Activated T-cell treated with anti-CD3 and anti-CD28 coated beads, Interleukin-2, amount 50 U/mL, for 72 hours (primary cell): ENCODE measurements at regions not wholly inside any gene's neighbourhood (a gene's known extent, or its start where the extent isn't known, plus 50 kb on each side); places are given as distances from the start of the nearest gene placed in this dataset.

ENCODE experiments used
- ATAC-seq, 2 donors: fragments of 150-1000 bp; cut with Tn5 transposase; replicated peaks in 1 of 2; 2 replicates each; pipeline ENCODE4 v1.10.0; 2021; ENCODE audit warnings: moderate library complexity in 2 of 2, mild to moderate bottlenecking in 1 of 2
- DNase-seq, 2 donors: peaks; one replicate each; pipeline ENCODE4 v3.0.0; 2021 to 2022; ENCODE audit warnings: mixed read lengths in 1 of 2
- H3K27ac Mint-ChIP-seq: one replicate; pipeline ENCODE4 v1.8.0; 2022; ENCODE audit warnings: mild to moderate bottlenecking, moderate library complexity, mixed read lengths
- H3K27me3 Mint-ChIP-seq: one replicate; pipeline ENCODE4 v1.8.0; 2022; ENCODE audit warnings: low read depth, mixed read lengths
- H3K36me3 Mint-ChIP-seq, 2 donors: one replicate each; pipeline ENCODE4 v1.8.0; 2022; ENCODE audit warnings: mixed read lengths in 2 of 2, mild to moderate bottlenecking in 1 of 2; ENCODE audit not compliant: insufficient read depth in 2 of 2
- H3K4me1 Mint-ChIP-seq: one replicate; pipeline ENCODE4 v1.8.0; 2022; ENCODE audit warnings: low read depth, mixed read lengths
- H3K4me3 Mint-ChIP-seq, 2 donors: one replicate each; pipeline ENCODE4 v1.8.0; 2022; ENCODE audit warnings: mild to moderate bottlenecking in 2 of 2, mixed read lengths in 2 of 2, moderate library complexity in 2 of 2
- H3K9me3 Mint-ChIP-seq, 2 donors: one replicate each; pipeline ENCODE4 v1.8.0; 2022; ENCODE audit warnings: mixed read lengths in 2 of 2

DNA sequence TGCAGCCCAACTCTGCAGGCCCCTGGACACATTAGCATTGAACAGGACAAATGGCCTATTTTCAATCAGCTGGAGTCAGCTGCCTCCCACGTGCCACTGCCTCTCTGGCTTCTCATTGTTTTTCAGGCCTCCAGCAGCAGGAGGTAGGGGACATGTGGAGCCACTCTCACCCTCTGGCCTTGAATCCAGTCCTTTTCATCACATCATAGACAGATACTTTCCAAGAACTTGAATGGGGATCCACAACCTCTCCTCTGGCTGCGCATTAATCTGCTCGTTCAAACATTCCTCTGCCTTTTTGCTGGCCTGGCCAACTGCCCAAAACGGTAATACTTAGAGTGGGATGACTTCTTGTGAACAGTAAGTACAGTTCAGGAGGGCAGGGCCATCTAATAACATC, 592.3 kb downstream of the PKHD1 start:
- no peak for ATAC-seq
- no peak for DNase-seq
- H3K4me1 Mint-ChIP-seq = no peaks in the 10 kb centered on the region
- no peak overlapping the region for H3K27ac Mint-ChIP-seq
- H3K4me3 Mint-ChIP-seq = no peak overlapping the region
- H3K36me3 Mint-ChIP-seq = no peaks in the 10 kb centered on the region
- H3K9me3 Mint-ChIP-seq = peaks cover 0 to 4% of the 10 kb centered on the region in 2 donors
- H3K27me3 Mint-ChIP-seq = no peaks in the 10 kb centered on the region

DNA sequence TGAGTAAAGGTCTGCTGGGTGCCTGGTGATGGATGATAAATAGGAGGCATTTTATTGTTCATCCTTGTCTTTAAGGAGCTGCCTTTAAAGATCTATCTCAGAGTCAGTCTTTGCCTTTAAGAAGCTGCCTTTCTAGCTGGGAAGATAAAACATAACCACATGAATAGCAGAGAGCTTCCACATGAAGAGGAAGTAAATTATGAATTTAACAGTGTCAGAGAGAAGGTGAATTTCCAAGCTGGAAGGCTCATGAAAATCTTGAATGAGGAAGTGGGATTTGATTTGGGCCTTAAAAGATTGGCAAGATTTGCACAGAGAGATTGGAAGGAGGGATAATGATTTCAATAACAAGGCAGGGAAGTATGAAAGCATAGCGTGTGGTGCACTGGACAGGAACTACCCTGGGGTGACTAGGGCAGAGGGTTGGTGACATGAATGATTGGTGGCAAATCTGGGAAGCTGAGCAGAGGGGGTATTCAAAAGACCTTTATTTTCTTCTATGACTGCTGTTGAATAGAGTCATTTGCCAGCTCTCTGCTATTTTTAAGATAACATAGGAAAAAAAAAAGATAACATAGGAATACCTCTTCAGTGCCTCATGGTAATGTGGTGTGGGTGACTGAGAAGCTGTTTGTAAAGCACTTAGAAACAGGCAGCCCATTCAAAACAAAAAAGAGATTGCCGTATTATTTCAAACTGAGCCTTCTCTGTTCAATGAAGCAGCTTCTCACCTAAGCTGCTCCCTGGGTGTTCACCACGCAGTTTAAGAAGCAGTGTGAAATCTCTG, 591.6 kb downstream of the PKHD1 start:
- H3K9me3 Mint-ChIP-seq = peaks cover 0 to 4% of the 10 kb centered on the region in 2 donors
- DNase-seq (no peak), ATAC-seq (no peak)
- H3K27me3 Mint-ChIP-seq = no peaks in the 10 kb centered on the region
- no peaks in the 10 kb centered on the region for H3K4me1 Mint-ChIP-seq
- H3K36me3 Mint-ChIP-seq = no peaks in the 10 kb centered on the region
- H3K4me3 Mint-ChIP-seq = no peak overlapping the region
- no peak overlapping the region for H3K27ac Mint-ChIP-seq

DNA sequence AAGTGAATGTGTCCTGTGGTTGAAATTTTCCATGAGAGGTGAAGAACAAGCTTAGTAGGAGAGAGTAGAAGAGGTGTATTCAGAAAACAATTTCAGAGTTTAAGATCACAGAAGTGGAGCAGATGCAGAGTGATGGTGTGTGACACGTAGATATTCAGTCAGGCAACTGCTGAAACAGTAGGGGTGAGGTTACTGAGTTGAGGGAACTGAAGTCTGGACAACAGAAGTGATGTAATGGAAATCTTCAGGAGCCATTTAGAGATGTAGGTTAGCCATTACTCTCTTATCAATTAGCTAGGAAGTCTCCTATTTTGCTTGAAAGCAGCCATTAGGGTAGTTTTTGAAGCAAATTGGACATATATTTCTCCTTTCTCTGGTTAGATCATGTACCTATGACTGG, 584.4 kb downstream of the PKHD1 start:
- ATAC-seq (no peak), DNase-seq (no peak)
- no peaks in the 10 kb centered on the region for H3K36me3 Mint-ChIP-seq
- H3K4me1 Mint-ChIP-seq = no peaks in the 10 kb centered on the region
- no peaks in the 10 kb centered on the region for H3K27me3 Mint-ChIP-seq
- H3K27ac Mint-ChIP-seq = no peak overlapping the region
- H3K4me3 Mint-ChIP-seq = no peak overlapping the region
- peaks cover 2% of the 10 kb centered on the region in 2 donors for H3K9me3 Mint-ChIP-seq

DNA sequence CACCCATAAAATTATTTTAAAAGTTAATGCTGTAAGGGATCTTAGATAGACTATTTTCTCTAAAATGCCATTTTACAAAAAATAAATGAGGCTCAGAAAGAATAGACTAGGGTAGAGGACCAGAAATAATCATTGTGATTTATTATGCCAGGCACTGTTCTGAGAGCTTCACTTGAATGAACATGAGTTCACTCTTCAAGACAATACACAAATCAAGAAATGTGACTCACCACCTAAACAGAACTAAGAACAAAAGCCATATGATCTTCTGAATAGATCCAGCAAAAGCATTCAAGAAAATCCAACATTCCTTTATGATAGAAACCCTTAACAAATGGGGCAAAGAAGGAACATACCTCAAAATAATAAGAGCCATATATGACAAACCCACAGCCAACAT, 582.0 kb downstream of the PKHD1 start:
- H3K9me3 Mint-ChIP-seq = peaks cover 2% of the 10 kb centered on the region in 2 donors
- H3K36me3 Mint-ChIP-seq = no peaks in the 10 kb centered on the region
- no peak for DNase-seq
- H3K4me3 Mint-ChIP-seq = no peak overlapping the region
- no peaks in the 10 kb centered on the region for H3K27me3 Mint-ChIP-seq
- no peak for ATAC-seq
- H3K27ac Mint-ChIP-seq = no peak overlapping the region
- no peaks in the 10 kb centered on the region for H3K4me1 Mint-ChIP-seq

DNA sequence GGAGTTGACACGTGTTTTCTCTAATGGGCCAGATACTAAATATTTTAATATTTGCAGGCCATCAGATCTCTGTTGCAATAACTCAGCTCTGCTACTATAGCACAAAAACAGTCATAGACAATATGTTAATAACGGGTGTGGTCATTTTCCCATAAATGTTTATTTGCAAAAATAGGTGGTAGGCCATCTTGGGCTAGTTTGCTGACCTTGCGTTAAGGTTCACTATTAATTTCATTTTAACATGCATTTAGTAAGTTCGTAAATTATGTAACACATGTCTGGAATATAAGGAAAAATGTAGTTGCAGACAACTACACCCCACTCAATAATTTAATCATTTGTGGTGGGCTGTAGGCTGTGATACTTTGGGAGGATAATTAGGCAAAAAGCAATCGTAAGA, 577.8 kb downstream of the PKHD1 start:
- Mint-ChIP-seq H3K9me3 (peaks cover 2% of the 10 kb centered on the region in 2 donors), H3K4me1 (no peaks in the 10 kb centered on the region), H3K27me3 (no peaks in the 10 kb centered on the region), H3K4me3 (no peak overlapping the region), H3K36me3 (no peaks in the 10 kb centered on the region), H3K27ac (no peak overlapping the region)
- ATAC-seq = no peak
- no peak for DNase-seq

DNA sequence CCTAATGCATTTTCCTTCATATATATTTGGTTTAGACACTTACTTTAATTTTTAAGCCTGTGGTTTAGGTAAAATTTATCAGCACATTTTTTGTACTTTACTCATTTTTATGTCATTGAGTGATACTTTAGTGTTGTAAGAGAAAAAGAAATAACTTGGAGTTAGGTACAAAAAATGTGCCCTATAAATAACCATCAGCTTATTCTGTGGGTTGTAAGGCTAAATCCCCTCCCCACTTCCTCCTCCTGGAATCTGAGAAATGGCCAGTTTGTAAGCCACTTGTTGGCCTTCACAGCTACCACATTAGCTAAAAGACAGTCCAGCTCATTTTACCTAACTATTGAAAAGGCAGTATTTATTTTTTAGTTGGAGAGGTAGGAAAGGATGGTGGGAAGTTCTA, 576.3 kb downstream of the PKHD1 start:
- peaks cover 2% of the 10 kb centered on the region in 2 donors for H3K9me3 Mint-ChIP-seq
- no peak overlapping the region for H3K4me3 Mint-ChIP-seq
- ATAC-seq (no peak), DNase-seq (no peak)
- H3K27ac Mint-ChIP-seq = no peak overlapping the region
- no peaks in the 10 kb centered on the region for H3K27me3 Mint-ChIP-seq
- no peaks in the 10 kb centered on the region for H3K4me1 Mint-ChIP-seq
- no peaks in the 10 kb centered on the region for H3K36me3 Mint-ChIP-seq

DNA sequence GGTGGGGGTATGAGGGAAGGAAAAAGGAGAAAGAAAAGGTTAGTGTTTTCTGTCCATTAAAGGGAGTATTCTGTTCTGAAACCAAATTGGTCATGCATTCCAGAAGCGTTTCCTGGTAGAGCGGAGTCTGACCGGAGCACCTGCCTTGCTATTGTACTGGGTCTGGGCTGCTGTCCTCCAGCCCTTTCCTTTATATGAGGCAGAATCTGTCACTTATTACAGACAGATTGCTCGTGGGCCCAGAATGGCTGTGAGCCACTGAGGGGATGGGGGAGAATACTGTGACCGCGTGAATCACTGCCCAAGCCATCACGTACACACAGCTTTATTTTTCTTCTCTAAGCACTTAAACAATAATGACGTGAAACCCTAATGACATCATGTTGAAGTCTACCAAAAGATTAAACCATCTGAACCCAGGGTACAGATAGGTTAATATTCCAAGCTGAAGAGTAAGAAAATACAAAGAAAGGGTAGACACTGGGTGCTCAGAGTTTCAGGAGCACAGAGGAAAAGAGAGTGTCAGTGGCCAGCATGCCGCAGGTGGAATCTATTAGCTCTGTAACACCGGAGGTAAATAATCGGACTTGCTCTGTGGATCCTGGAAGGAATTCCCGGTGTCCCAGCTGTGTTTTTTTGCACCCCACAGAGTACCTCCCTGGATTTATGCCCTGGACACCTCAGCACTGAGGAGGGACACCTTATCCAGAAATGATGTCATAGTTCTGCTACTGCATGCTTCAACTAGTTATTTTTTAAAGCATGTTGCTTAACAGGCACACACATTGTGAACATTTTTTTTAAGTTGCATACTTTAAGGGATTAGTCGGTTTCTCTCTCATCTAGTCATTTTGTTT, 573.3 kb downstream of the PKHD1 start:
- H3K27ac Mint-ChIP-seq = no peak overlapping the region
- no peaks in the 10 kb centered on the region for H3K36me3 Mint-ChIP-seq
- H3K27me3 Mint-ChIP-seq = no peaks in the 10 kb centered on the region
- no peak overlapping the region for H3K4me3 Mint-ChIP-seq
- DNase-seq (no peak), ATAC-seq (no peak)
- H3K9me3 Mint-ChIP-seq = peaks cover 8% of the 10 kb centered on the region in 2 donors
- no peaks in the 10 kb centered on the region for H3K4me1 Mint-ChIP-seq

DNA sequence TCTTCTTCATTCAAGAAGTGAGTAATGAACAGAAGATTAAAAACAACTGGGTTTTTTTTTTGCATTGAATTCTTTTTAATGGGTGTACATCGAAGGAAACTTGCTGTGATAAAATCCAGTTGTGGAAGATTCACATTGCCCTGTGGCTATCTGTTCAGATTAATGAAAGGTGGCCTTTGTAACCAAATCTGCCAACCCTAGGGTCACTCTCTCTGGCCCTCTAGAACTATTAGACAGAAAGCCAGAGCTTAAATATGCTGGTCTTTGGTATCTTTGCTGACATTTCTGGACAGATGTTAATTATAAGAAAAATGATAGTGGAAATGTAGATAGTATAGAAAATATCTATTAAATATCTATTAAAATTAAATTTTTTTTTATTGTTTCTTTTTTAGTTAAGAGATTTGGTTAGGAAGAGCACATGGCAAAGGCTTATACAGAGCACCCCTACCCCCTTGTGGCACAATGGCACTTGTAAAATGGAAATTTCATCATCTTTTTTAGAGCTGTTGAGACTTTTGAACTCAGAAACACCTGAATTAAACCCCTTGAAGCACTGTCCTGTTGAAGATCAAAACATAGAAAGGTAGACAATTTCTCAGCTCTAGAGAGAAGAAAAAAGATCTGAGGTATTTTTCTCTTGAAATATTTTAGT, 572.5 kb downstream of the PKHD1 start:
- no peak for DNase-seq
- Mint-ChIP-seq H3K36me3 (no peaks in the 10 kb centered on the region), H3K4me1 (no peaks in the 10 kb centered on the region), H3K4me3 (no peak overlapping the region), H3K27ac (no peak overlapping the region), H3K27me3 (no peaks in the 10 kb centered on the region), H3K9me3 (peaks cover 8 to 10% of the 10 kb centered on the region in 2 donors)
- no peak for ATAC-seq

DNA sequence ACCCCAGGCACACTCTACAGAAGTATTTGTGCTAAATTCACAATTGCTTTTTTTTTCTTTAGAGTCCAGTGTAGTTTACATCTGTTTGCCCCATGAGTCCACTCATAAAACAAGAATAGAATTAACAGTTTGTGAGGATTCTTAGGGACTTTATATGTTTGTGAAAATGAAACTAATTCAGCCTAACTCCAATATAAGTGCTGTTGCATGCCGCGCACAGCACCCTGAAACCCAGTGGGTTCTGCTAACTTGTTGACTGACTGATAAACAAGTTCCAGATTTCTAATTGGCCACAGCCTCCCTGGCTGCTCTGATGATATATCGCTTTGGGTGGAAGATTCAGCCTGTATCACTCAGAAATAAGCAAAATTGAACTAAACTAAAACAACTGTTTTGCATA, 561.4 kb downstream of the PKHD1 start:
- H3K4me3 Mint-ChIP-seq = no peak overlapping the region
- no peaks in the 10 kb centered on the region for H3K27me3 Mint-ChIP-seq
- H3K36me3 Mint-ChIP-seq = no peaks in the 10 kb centered on the region
- no peak for ATAC-seq
- H3K27ac Mint-ChIP-seq = no peak overlapping the region
- H3K9me3 Mint-ChIP-seq = peaks cover 2 to 9% of the 10 kb centered on the region in 2 donors
- DNase-seq = no peak
- no peaks in the 10 kb centered on the region for H3K4me1 Mint-ChIP-seq

GRCh38 chr6:51526922-51527321, 560.5 kb downstream of the PKHD1 start:
- Mint-ChIP-seq H3K9me3 (peaks cover 2 to 6% of the 10 kb centered on the region in 2 donors), H3K27me3 (no peaks in the 10 kb centered on the region)
- ATAC-seq = no peak

GRCh38 chr6:51528556-51528955, 558.9 kb downstream of the PKHD1 start:
- Mint-ChIP-seq H3K27me3 (no peaks in the 10 kb centered on the region), H3K4me1 (no peaks in the 10 kb centered on the region), H3K9me3 (peaks cover 2 to 6% of the 10 kb centered on the region in 2 donors), H3K27ac (no peak overlapping the region), H3K4me3 (no peak overlapping the region), H3K36me3 (no peaks in the 10 kb centered on the region)
- no peak for ATAC-seq
- no peak for DNase-seq

More at GRCh38 chr6:51526922-51527321, 560.5 kb downstream of the PKHD1 start:
- Mint-ChIP-seq H3K4me1 (no peaks in the 10 kb centered on the region), H3K4me3 (no peak overlapping the region), H3K36me3 (no peaks in the 10 kb centered on the region), H3K27ac (no peak overlapping the region)
- DNase-seq = no peak

- H3K9me3 Mint-ChIP-seq = peaks cover 2 to 6% of the 10 kb centered on the region in 2 donors
- no peaks in the 10 kb centered on the region for H3K4me1 Mint-ChIP-seq
- ATAC-seq = no peak
- H3K27me3 Mint-ChIP-seq = no peaks in the 10 kb centered on the region
- no peak overlapping the region for H3K27ac Mint-ChIP-seq
- H3K36me3 Mint-ChIP-seq = no peaks in the 10 kb centered on the region
- no peak for DNase-seq
- H3K4me3 Mint-ChIP-seq = no peak overlapping the region
These were observed 558.2 kb downstream of the PKHD1 start for GRCh38 chr6:51529240-51529639.

GRCh38 chr6:51531623-51532022, 555.8 kb downstream of the PKHD1 start:
- Mint-ChIP-seq H3K36me3 (no peaks in the 10 kb centered on the region), H3K27ac (no peak overlapping the region), H3K4me3 (no peak overlapping the region), H3K9me3 (peaks cover 4 to 6% of the 10 kb centered on the region in 2 donors), H3K27me3 (no peaks in the 10 kb centered on the region), H3K4me1 (no peaks in the 10 kb centered on the region)
- DNase-seq = no peak
- no peak for ATAC-seq
